SK-N-SH (cell line): ENCODE measurements at regions not wholly inside any gene's neighbourhood (a gene's known extent, or its start where the extent isn't known, plus 50 kb on each side); places are given as distances from the start of the nearest gene placed in this dataset.

Experiments
- CTCF ChIA-PET: fragments of 300-600, 350-600 bp; formaldehyde crosslinking; extraction: SDS; loops from one replicate; lab custom pipeline; 2021; lab: Yijun Ruan, JAX
- POLR2A ChIA-PET: fragments of 350-600 bp; sonication (Branson Sonifier 250); formaldehyde crosslinking; extraction: SDS; loops from one replicate; lab custom pipeline; 2020; ENCODE audit warnings: antibody characterized with exemption, inconsistent platforms; lab: Yijun Ruan, JAX
- DNase-seq: peaks from one replicate; pipeline ENCODE4 v3.0.0; 2012
- H2AFZ ChIP-seq: fragments of 200-600 bp; sonication (generic); 2 replicates; pipeline ENCODE4 v1.8.1; 2016; ENCODE audit warnings: antibody characterized with exemption, mild to moderate bottlenecking, low read depth
- H3F3A ChIP-seq: fragments of 200-600 bp; sonication (generic); replicated peaks from 2 replicates; pipeline ENCODE3; 2016; ENCODE audit warnings: antibody characterized with exemption, mild to moderate bottlenecking; ENCODE audit not compliant: insufficient read depth
- H3K27ac ChIP-seq, 2 experiments: fragments of 200-500 bp in 1 of 2; fragments of 200-600 bp in 1 of 2; sonication (Bioruptor generic) in 1 of 2; sonication (generic), shearing (Covaris generic) in 1 of 2; 2 replicates each; pipeline versions ENCODE4 v1.5.1 to v1.6.1; 2014 to 2016; ENCODE audit warnings: low read depth in 2 of 2, inconsistent platforms in 1 of 2, low read length in 1 of 2, mild to moderate bottlenecking in 1 of 2, mixed read lengths in 1 of 2
- H3K27me3 ChIP-seq: fragments of 200-600 bp; sonication (generic), shearing (Covaris generic); 2 replicates; pipeline ENCODE4 v1.6.1; 2016; ENCODE audit warnings: mixed run types; ENCODE audit not compliant: insufficient read depth
- H3K36me3 ChIP-seq, 2 experiments: fragments of 200-500 bp in 1 of 2; fragments of 200-600 bp in 1 of 2; sonication (Bioruptor generic) in 1 of 2; sonication (generic) in 1 of 2; replicated peaks in 1 of 2; 2 replicates each; pipeline versions ENCODE3 to v1.5.1; 2014 to 2016; ENCODE audit warnings: low read length in 1 of 2, mild to moderate bottlenecking in 1 of 2; ENCODE audit not compliant: insufficient read depth in 2 of 2, control insufficient read depth in 1 of 2
- H3K4me1 ChIP-seq, 2 experiments: fragments of 200-500 bp in 1 of 2; fragments of 200-600 bp in 1 of 2; sonication (Bioruptor generic) in 1 of 2; sonication (generic), shearing (Covaris generic) in 1 of 2; 2 replicates each; pipeline versions ENCODE4 v1.5.1 to v1.6.1; 2014 to 2016; ENCODE audit warnings: low read depth in 1 of 2, low read length in 1 of 2, mixed run types in 1 of 2; ENCODE audit not compliant: insufficient read depth in 2 of 2, control insufficient read depth in 1 of 2
- H3K4me2 ChIP-seq: fragments of 200-600 bp; sonication (generic), shearing (Covaris generic); 2 replicates; pipeline ENCODE4 v1.6.1; 2017; ENCODE audit warnings: mixed run types
- H3K4me3 ChIP-seq, 2 experiments: fragments of 200-500 bp in 1 of 2; fragments of 200-600 bp in 1 of 2; sonication (Bioruptor generic) in 1 of 2; sonication (generic), shearing (Covaris generic) in 1 of 2; 2 replicates each; pipeline versions ENCODE4 v1.5.1 to v1.8.1; 2014 to 2016; ENCODE audit warnings: low read depth in 2 of 2, inconsistent platforms in 1 of 2, low read length in 1 of 2, mild to moderate bottlenecking in 1 of 2, mixed read lengths in 1 of 2, moderate library complexity in 1 of 2
- H3K79me2 ChIP-seq: fragments of 200-600 bp; sonication (generic); 2 replicates; pipeline ENCODE4 v1.8.1; 2017; ENCODE audit warnings: mild to moderate bottlenecking; ENCODE audit not compliant: insufficient read depth
- H3K9ac ChIP-seq: fragments of 200-600 bp; sonication (generic); 2 replicates; pipeline ENCODE4 v1.6.1; 2017; ENCODE audit warnings: mixed run types
- H3K9me2 ChIP-seq: fragments of 200-600 bp; sonication (generic); 2 replicates; pipeline ENCODE4 v1.6.1; 2017; ENCODE audit warnings: mixed run types
- H3K9me3 ChIP-seq: fragments of 200-600 bp; sonication (generic); 2 replicates; pipeline ENCODE4 v1.6.1; 2017; ENCODE audit warnings: mixed run types, mild to moderate bottlenecking, moderate library complexity
- H4K20me1 ChIP-seq: fragments of 200-600 bp; sonication (generic); 2 replicates; pipeline ENCODE4 v1.6.1; 2017; ENCODE audit warnings: mild to moderate bottlenecking, mixed run types; ENCODE audit not compliant: insufficient read depth
- EP300 ChIP-seq, 2 experiments: IDR thresholded peaks; 2 replicates each; pipeline versions ENCODE4 v1.4.0 to v1.6.1; 2012; ENCODE audit warnings: borderline replicate concordance in 1 of 2, low read depth in 1 of 2, low read length in 1 of 2
- FOSL2 ChIP-seq: IDR thresholded peaks from 2 replicates; pipeline ENCODE4 v1.4.0; 2012; ENCODE audit warnings: low read depth, mild to moderate bottlenecking, moderate library complexity, borderline replicate concordance
- FOXJ3 ChIP-seq: sonication (generic); formaldehyde crosslinking; IDR thresholded peaks from 2 replicates; pipeline ENCODE4 v1.5.1; 2020; ENCODE audit warnings: mild to moderate bottlenecking, missing genetic modification reagents
- GABPA ChIP-seq: IDR thresholded peaks from 2 replicates; pipeline ENCODE4 v1.4.0; 2012; ENCODE audit warnings: low read depth, mild to moderate bottlenecking
- GATA2 ChIP-seq: sonication (generic); formaldehyde crosslinking; IDR thresholded peaks from 2 replicates; pipeline ENCODE4 v1.5.0; 2020; ENCODE audit warnings: mild to moderate bottlenecking, missing genetic modification reagents
- MEF2A ChIP-seq: IDR thresholded peaks from 2 replicates; pipeline ENCODE4 v1.4.0; 2012; ENCODE audit warnings: low read depth, borderline replicate concordance
- MXI1 ChIP-seq: IDR thresholded peaks from 2 replicates; pipeline ENCODE4 v1.6.1; 2012; ENCODE audit warnings: mild to moderate bottlenecking, low read depth, low read length, improper control_type of control experiment
- NRF1 ChIP-seq: IDR thresholded peaks from 2 replicates; pipeline ENCODE4 v1.6.1; 2012; ENCODE audit warnings: low read depth, mild to moderate bottlenecking, low read length
- POLR2AphosphoS5 ChIP-seq: IDR thresholded peaks from 2 replicates; pipeline ENCODE4 v1.6.1; 2012; ENCODE audit warnings: low read depth, low read length
- RCOR1 ChIP-seq: fragments of 150-350 bp; IDR thresholded peaks from 2 replicates; pipeline ENCODE4 v1.6.1; 2017; ENCODE audit warnings: antibody characterized with exemption, low read length
- REST ChIP-seq: IDR thresholded peaks from 2 replicates; pipeline ENCODE4 v1.6.1; 2012; ENCODE audit warnings: mild to moderate bottlenecking, low read depth, low read length, moderate library complexity
- RFX5 ChIP-seq: IDR thresholded peaks from 2 replicates; pipeline ENCODE4 v1.6.1; 2012; ENCODE audit warnings: mild to moderate bottlenecking, improper control_type of control experiment, low read length
- RXRA ChIP-seq: IDR thresholded peaks from 2 replicates; pipeline ENCODE4 v1.4.0; 2012; ENCODE audit warnings: low read depth, mild to moderate bottlenecking, borderline replicate concordance
- SMC3 ChIP-seq: IDR thresholded peaks from 2 replicates; pipeline ENCODE4 v1.6.1; 2012; ENCODE audit warnings: low read depth, low read length, improper control_type of control experiment
- TAF1 ChIP-seq: IDR thresholded peaks from 2 replicates; pipeline ENCODE4 v1.6.1; 2012; ENCODE audit warnings: low read depth, mild to moderate bottlenecking, low read length, moderate library complexity, borderline replicate concordance
- TEAD4 ChIP-seq: IDR thresholded peaks from 2 replicates; pipeline ENCODE4 v1.4.0; 2012; ENCODE audit warnings: mild to moderate bottlenecking, borderline replicate concordance; ENCODE audit not compliant: insufficient read depth
- USF1 ChIP-seq: IDR thresholded peaks from 2 replicates; pipeline ENCODE4 v1.4.0; 2012; ENCODE audit warnings: low read depth, borderline replicate concordance
- YY1 ChIP-seq: IDR thresholded peaks from 2 replicates; pipeline ENCODE4 v1.4.0; 2012; ENCODE audit warnings: low read depth, mild to moderate bottlenecking
- ZBTB33 ChIP-seq: IDR thresholded peaks from 2 replicates; pipeline ENCODE4 v1.4.0; 2012; ENCODE audit warnings: low read depth, borderline replicate concordance
- WGBS: methylation state at CpG from one replicate; pipeline ENCODE4 v1.1.6; 2017; ENCODE audit warnings: low lambda C conversion rate; 5-methylcytosine and 5-hydroxymethylcytosine counted together

- 55% methylated on average over 1 of the region's 1 CpG for WGBS
- TF ChIP-seq ZBTB33: no peak
- TF ChIP-seq REST: no peak
- TF ChIP-seq YY1: no peak
- no peak for TF ChIP-seq SMC3
- TF ChIP-seq MEF2A: no peak
- TF ChIP-seq TEAD4: no peak
- H3K4me1 ChIP-seq: peaks cover 0 to 3% of the 10 kb centered on the region in 2 experiments; a peak in 2 of 4 replicates
- H3F3A ChIP-seq: no peaks in the 10 kb centered on the region
- no peak for DNase-seq
- POLR2A ChIA-PET: no interaction called here
- no peak overlapping the region for H3K27ac ChIP-seq
- no peak overlapping the region for H3K9ac ChIP-seq
- no peaks in the 10 kb centered on the region for H3K36me3 ChIP-seq
- H3K27me3 ChIP-seq: no peaks in the 10 kb centered on the region
- CTCF ChIA-PET: no interaction called here
- H3K9me2 ChIP-seq: no peaks in the 10 kb centered on the region
- H2AFZ ChIP-seq: no peak overlapping the region
- H3K9me3 ChIP-seq: no peaks in the 10 kb centered on the region
- no peaks in the 10 kb centered on the region for H3K79me2 ChIP-seq
- H3K4me2 ChIP-seq: no peak overlapping the region
- H4K20me1 ChIP-seq: no peaks in the 10 kb centered on the region
- no peak overlapping the region for H3K4me3 ChIP-seq
Observed at GRCh38 chr11:24390762-24391161, 106.1 kb upstream of the LUZP2 start.

GRCh38 chr11:24391167-24391566 is 105.7 kb upstream of the LUZP2 start:
- Histone ChIP-seq H3K9ac (no peak overlapping the region), H3K27ac (no peak overlapping the region), H3K79me2 (no peaks in the 10 kb centered on the region), H3K4me1 (peaks cover 0 to 3% of the 10 kb centered on the region in 2 experiments; a peak in 2 of 4 replicates), H3K27me3 (no peaks in the 10 kb centered on the region), H3K9me3 (no peaks in the 10 kb centered on the region), H2AFZ (no peak overlapping the region), H3K36me3 (no peaks in the 10 kb centered on the region), H4K20me1 (no peaks in the 10 kb centered on the region), H3F3A (no peaks in the 10 kb centered on the region), H3K4me3 (no peak overlapping the region), H3K4me2 (no peak overlapping the region), H3K9me2 (no peaks in the 10 kb centered on the region)
- 50% methylated on average over 3 of the region's 3 CpGs for WGBS
- POLR2A ChIA-PET: no interaction called here
- CTCF ChIA-PET: no interaction called here
- DNase-seq: no peak
- no peak for TF ChIP-seq GATA2
- TF ChIP-seq MXI1: no peak
- TF ChIP-seq RFX5: no peak
- TF ChIP-seq EP300 (IDR thresholded peaks at IDR 0.05; ENCODE audit: borderline replicate concordance in 1 of 2, low read depth in 1 of 2, low read length in 1 of 2): no peak
- no peak for TF ChIP-seq FOXJ3 (CRISPR knock-in tag)
- TF ChIP-seq SMC3: no peak
- TF ChIP-seq RXRA: no peak
- TF ChIP-seq MEF2A: no peak
- TF ChIP-seq POLR2AphosphoS5: no peak
- TF ChIP-seq GABPA: no peak
- no peak for TF ChIP-seq TAF1
- no peak for TF ChIP-seq ZBTB33
- no peak for TF ChIP-seq RCOR1
- no peak for TF ChIP-seq NRF1
- no peak for TF ChIP-seq USF1
- TF ChIP-seq FOSL2: no peak
